DOHH2 (cell line): ENCODE measurements at regions not wholly inside any gene's neighbourhood (a gene's known extent, or its start where the extent isn't known, plus 50 kb on each side); places are given as distances from the start of the nearest gene placed in this dataset.

ENCODE experiments used
- EZH2phosphoT487 ChIP-seq: fragments of 200-600 bp; sonication (generic); IDR thresholded peaks from 2 replicates; pipeline ENCODE4 v1.6.1; 2017; ENCODE audit warnings: borderline replicate concordance, mild to moderate bottlenecking, antibody characterized with exemption, low read length, moderate library complexity, mixed read lengths
- TF ChIP-seq, protein P1 (sequence below): fragments of 200-600 bp; sonication (generic); IDR thresholded peaks from one replicate; pipeline ENCODE4 v1.5.1; 2014; ENCODE audit warnings: antibody characterized with exemption, mild to moderate bottlenecking, low read depth, low read length; ENCODE audit not compliant: poor library complexity, severe bottlenecking

DNA sequence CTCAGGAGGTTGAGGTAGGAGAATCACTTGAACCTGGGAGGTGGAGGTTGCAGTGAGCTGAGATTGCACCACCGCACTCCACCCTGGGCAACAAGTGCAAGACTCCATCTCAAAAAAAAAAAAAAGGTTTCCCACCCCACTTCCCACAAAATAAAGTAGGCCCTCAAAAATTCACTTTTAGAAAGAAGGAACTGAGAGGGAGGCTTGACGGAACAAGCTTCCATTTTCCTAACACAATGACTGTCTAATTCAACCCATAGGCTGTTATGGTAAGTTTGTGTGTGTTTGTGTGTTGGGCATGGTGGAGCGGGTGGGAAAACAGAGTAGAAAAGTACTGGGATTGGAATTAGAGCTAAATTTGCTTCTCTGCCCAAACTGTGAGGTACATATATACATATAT, 98.4 kb upstream of the MAN1A1 start:
- TF ChIP-seq, protein P1, sequence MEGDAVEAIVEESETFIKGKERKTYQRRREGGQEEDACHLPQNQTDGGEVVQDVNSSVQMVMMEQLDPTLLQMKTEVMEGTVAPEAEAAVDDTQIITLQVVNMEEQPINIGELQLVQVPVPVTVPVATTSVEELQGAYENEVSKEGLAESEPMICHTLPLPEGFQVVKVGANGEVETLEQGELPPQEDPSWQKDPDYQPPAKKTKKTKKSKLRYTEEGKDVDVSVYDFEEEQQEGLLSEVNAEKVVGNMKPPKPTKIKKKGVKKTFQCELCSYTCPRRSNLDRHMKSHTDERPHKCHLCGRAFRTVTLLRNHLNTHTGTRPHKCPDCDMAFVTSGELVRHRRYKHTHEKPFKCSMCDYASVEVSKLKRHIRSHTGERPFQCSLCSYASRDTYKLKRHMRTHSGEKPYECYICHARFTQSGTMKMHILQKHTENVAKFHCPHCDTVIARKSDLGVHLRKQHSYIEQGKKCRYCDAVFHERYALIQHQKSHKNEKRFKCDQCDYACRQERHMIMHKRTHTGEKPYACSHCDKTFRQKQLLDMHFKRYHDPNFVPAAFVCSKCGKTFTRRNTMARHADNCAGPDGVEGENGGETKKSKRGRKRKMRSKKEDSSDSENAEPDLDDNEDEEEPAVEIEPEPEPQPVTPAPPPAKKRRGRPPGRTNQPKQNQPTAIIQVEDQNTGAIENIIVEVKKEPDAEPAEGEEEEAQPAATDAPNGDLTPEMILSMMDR = no peak
- TF ChIP-seq EZH2phosphoT487 = no peak
